ENCODE measurements at regions not wholly inside any gene's neighbourhood (a gene's known extent, or its start where the extent isn't known, plus 50 kb on each side); places are given as distances from the start of the nearest gene placed in this dataset.

GRCh38 chr1:79568411-79568810 is 561.9 kb upstream of the ADGRL4 start:
- no peak for TF ChIP-seq CTCF (IDR thresholded peaks at IDR 0.05)
- TF ChIP-seq POLR2A (IDR thresholded peaks at IDR 0.05): no peak
